Stimulated activated CD8-positive, alpha-beta memory T cell treated with anti-CD3 and anti-CD28 coated beads, Interleukin-4, amount 100 ng/mL, for 48 hours (primary cell): ENCODE measurements at regions not wholly inside any gene's neighbourhood (a gene's known extent, or its start where the extent isn't known, plus 50 kb on each side); places are given as distances from the start of the nearest gene placed in this dataset.
"Not testable (repeated sequence)": the region's sequence is repeated elsewhere in the genome, so short reads cannot be mapped to it uniquely, and the experiment has no call there.

ENCODE experiments used
- DNase-seq: peaks from one replicate; pipeline ENCODE4 v3.0.0-alpha.2; 2020

- DNase-seq = no peak
These were observed 56.1 kb downstream of the GPR85 start for GRCh38 chr7:113030489-113030888.

DNA sequence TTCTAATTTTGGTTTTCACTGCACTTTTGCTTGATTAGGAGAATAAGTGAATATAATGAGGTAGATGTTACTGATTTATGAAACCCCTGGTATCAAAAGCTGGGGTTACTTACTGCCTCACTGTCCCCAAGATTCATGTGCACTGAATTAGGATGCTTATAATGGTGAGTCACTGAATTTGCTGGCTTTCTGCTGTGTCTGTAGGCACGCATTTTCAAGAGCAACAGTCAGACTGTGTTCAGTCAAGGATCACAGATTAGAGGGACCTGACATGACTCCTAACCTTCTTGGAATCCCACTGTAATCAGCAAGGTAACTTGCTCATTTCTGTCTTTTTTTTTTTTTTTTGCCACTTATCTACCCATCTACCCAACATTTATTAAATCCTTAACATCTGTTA is 59.7 kb downstream of the GPR85 start:
- no peak for DNase-seq

GRCh38 chr7:113017144-113017857 is 69.3 kb downstream of the GPR85 start:
- not testable (repeated sequence) for DNase-seq

GRCh38 chr7:113015034-113015645 is 71.5 kb downstream of the GPR85 start:
- DNase-seq = no peak

DNA sequence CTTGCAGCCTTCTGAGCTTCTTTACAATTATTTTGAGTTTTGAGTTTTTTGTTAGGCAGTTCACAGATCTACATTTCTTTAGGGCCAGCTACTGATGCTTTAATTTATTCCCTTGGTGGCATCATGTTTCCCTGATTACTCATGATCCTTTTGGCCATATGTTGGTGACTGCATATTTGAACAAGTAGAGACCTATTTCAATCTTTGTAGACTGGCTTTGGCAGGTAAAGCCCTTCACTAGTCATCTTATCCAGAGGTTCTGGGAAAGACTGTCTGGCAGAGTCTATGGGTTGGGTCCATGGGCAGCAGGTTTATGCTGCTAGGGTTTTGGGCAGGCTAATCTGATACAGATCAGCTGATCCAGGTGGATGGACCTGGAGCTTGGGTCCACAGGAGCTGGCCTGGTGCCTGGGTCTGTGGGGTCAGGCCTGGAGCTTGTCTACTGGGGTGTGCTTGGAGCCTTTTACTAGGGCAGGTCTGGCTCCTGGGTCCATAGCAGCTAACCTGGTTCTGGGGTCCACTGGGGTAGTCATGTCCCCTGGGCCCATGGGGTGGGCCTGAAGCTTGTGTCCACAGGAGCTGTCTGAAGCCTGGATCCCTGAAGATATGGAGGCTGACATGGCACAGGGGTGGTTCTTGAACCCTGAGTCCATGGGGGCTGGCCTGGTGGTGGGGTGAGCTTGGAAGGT is 72.7 kb downstream of the GPR85 start:
- no peak for DNase-seq

GRCh38 chr7:113012862-113013261 is 73.8 kb downstream of the GPR85 start:
- DNase-seq = not testable (repeated sequence)

DNA sequence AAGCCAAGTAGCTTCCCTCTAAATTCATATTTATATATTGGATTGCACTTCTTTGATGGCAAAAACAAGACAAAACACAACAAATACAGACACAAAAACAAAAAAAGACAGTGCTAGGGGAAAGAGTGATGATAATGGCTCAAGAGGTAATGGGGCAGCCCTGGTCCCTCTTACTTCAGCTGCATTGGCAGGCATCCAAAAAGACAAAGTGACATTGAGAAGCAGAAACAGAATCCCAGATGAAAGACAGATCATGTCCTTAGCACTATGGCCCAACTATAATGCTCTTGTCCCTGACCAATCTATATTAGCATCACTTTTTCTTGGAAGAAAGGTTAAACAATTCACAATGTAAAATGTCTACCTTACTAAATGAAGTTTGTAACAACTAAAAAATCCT is 76.2 kb downstream of the GPR85 start:
- no peak for DNase-seq

DNA sequence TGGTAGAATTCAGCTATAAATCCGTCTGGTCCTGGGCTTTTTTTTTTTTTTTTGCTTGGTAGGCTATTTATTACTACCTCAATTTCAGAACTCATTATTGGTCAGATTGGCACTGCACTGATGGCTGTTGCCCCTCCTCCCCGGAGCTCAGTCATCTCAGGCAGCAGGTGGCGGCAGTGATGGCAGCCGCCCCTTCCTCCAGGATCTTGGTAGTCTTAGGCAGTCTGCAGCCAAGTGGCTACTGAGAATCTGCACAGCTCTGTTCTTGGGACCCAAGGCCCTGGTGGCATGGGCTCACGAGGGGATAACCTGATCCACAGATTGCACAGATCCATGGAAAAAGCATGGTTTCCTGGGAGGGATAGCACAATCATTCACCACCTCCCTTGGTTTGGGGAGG is 77.9 kb downstream of the GPR85 start:
- DNase-seq = no peak

DNA sequence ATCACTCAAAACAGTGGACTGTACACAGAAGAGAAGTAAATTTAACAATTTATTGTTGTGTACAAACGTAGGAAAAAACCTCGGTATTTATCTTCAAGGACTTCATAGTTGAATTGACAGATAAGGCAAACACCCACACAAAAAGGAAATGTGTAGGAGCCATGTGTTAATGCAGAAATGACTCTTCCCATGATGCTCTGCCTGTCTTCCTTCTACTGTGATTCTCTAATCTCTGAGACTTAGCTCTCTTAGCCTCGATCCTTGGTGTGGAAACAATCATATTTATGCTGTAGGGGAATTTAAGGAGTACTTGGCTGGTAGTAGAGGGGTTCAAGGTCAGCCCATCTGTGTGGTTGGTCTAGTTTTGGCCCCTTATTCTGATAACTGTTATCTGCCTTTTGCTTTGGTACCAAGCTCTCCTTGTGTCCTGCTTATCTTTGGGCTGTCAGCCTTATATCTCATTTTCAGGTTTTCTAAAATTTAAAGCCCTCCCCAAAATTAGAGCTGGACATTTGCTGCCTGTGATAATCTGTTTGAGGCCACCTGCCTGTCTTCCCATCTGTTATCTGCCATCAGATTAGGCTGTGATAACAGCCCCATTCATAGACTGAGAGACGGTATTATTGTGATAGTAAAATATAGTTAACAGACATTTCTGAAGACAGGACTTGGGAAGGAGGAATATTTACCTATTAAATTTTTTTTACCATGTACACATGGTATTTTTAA is 81.7 kb downstream of the GPR85 start:
- DNase-seq = no peak

DNA sequence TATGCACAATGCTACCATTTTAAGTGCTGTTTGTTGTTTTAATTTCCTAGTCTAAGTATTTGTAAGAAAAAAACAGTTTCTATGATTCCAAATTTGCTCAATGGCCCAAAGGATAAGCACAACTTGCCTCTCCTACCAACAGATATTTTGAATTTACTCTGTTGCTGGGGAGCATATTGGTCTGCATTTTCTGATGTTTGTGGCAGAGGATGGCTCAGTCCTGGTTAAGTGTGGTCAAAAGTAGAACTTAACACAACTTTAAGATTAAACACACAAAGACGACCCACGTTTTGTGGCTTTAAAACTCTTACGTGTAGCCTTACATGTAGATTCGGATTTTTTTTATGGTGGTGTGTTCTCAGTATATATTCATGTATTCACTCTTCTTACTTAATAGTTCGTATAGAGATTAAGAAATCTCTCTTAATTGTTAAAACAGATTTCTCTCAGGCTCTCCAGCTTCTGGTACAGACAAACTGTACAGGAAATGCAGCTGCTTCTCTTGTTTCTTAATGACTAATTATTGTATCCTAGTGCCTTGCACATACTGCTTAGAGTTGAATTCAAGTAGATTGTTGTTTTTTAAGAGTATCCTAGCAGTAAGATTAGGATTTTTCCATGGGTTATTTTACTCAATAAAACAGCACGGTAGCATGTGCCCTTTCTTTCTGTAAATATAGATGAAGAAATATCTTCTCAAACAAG is 86.2 kb downstream of the GPR85 start:
- DNase-seq = no peak

- no peak for DNase-seq
These were observed 88.8 kb downstream of the GPR85 start for GRCh38 chr7:112997831-112998230.

DNA sequence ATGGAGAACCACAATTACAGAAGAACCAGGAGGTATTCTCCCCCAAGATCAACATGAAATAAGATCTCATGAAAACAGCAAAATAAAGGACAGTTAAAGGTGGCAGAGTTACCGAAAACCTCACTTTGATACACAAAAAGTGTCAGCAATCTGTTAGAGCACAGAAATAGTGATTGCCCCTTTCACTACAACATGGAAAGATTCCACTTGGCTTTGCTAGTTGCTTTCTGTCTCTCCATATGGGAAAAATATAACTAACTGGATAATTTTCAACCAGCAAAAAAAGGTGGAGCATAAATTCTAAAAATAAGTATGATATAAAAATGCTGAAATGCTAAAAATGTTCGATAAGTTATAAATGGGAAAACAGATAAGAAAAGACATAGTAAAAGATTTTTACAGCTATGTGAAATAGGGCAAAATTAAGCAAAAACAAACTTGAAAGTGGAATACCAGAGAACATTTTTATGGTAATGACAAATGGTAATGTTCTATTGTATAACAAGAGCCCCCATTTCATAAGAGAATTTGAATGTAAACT is 90.2 kb downstream of the GPR85 start:
- DNase-seq = no peak

- no peak for DNase-seq
These were observed 91.4 kb downstream of the GPR85 start for GRCh38 chr7:112995059-112995824.

DNA sequence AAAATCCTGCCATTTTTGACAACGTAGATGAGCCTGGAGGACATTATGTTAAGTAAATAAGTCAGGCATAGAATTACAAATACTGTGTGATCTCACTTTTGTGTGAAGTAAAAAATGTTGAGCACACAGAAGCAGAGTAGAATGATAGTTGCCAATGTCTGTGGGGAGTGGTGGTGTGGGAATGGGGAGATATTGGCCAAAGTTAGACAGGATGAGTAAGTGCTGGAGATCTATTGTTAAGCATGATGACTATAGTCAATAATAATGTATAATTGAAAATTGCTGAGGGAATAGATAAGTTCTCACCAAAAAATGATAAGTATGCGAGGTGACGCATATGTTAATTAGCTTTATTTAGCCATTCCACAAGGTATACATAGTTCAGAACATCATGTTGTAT is 92.0 kb downstream of the GPR85 start:
- DNase-seq = no peak

DNA sequence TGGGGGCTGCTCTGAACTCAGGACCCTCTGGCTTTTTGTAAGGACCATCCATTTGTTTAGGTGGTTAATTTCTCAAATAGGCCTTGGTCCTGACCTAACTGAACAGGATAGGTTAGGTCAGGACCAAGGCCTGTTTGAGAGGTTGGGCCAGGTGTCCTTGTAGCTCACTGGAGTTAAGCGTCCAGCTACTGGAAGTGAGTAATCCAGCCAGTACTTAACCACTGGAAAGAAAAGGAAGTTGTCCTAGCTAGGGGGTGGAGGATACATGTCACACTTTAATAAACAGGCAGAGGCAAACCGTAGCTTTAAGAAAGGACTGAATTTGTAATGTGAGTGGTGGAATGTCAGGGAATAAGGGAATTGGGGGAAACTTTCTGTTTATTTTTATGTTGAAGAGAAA is 96.0 kb downstream of the GPR85 start:
- no peak for DNase-seq

DNA sequence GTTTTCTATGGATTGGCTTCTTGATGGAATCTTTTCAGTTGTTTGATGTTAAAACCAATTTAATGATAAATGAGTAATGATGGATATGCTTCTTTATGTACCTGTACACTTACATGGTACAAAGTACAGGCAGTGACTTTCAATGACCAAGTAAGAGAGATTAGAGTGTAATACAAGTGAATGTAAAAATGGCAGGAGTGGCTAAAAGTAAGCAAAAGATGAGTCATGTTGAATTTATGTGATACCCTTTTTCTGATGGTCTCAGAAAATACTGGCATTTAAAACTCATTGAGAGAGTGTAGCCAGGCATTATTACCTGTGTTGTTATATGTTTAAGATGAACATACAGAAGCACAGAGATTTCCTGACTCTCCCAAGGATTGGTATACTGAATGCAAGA is 97.1 kb downstream of the GPR85 start:
- no peak for DNase-seq

DNA sequence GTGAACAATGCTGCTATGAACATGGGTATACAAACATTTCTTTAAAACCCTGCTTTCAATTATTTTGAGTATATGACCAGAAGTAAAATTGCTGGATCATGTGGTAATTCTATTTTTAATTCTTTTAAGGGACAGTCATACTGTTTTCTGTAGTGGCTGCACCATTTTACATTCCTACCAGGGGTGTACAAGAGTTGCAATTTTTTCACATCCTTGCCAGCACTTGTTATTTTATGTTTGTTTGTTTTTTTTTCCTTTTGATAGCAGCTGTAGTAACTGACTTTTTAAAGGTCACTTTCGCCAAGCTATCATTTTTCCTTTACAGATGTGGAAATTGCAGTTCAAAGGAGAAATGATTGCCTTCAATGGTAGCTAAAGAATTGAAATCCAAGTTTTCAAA is 99.5 kb downstream of the GPR85 start:
- DNase-seq = no peak

GRCh38 chr7:112986256-112987031 is 100.2 kb downstream of the GPR85 start:
- no peak for DNase-seq

GRCh38 chr7:112985377-112985987 is 101.1 kb downstream of the GPR85 start:
- DNase-seq = no peak

DNA sequence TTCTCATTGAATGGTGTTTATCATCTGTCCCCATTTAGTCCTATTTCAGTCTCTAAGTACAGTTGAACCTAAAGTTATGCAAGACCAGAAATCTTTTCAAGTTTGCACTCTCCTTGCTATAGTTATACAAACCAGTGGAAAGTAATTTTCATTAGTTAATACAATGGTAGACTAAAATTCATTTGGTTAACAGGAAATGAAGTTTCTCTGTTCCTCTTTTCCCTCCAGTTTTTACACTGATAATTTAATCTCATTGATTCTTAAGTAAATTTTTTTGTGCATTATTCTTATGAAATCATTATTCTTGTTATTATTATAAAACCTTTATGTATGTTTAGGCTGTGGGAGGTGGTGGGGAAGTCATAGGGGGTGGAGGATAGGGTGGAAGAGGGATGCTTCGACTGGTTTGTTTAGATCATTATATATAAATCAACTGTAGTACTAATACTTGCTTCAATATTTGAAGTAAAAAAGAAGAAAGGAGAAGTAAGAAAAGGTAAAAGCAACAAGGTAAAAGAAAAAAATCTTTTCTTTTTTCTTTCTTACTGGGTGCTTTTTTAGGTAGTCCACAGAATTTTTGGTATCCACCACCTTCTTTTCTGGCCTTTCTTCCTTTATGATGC is 104.1 kb downstream of the GPR85 start:
- DNase-seq = no peak
